ENCODE measurements at regions not wholly inside any gene's neighbourhood (a gene's known extent, or its start where the extent isn't known, plus 50 kb on each side); places are given as distances from the start of the nearest gene placed in this dataset.

DNA sequence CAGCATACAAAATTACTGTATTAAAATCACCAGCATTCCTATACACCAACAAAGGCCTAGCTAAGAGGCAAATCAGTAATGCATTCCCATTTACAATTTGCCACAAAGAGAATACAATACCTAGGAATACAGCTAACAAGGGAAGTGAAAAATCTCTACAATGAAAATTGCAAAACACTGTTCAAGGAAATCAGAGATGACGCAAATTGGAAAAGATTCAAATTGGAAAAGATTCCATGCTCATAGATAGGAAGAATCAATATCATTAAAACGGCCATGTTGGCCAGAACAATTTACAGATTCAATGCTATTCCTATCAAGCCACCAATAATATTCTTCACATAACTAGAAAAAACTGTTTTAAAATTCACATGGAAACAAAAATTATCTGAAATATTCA, 123.0 kb upstream of the ANO5 start:
- CTCF ChIA-PET = no interaction called here
- FAIRE-seq (no peak), DNase-seq (ENCODE audit: low read depth in 1 of 2, low spot score in 1 of 2) (no peak), ATAC-seq (no peak)
- POLR2A ChIA-PET = no interaction called here
- Histone ChIP-seq H3K4me2 (no peak overlapping the region), H3K9me3 (no peaks in the 10 kb centered on the region), H3K4me3 (no peak overlapping the region), H3K4me1 (no peaks in the 10 kb centered on the region), H3K27ac (no peak overlapping the region)
- 4% methylated on average over 2 of the region's 2 CpGs for WGBS (ENCODE audit: missing lambda C conversion rate)
- no peak for TF ChIP-seq HDAC2 (IDR thresholded peaks at IDR 0.05)
- no peak for TF ChIP-seq HEYL (CRISPR knock-in tag; IDR thresholded peaks at IDR 0.05)
- no peak for TF ChIP-seq RAD21 (conservative IDR thresholded peaks at IDR 0.05 in 1 of 2, IDR thresholded peaks at IDR 0.05 in 1 of 2)
- TF ChIP-seq, protein P1, sequence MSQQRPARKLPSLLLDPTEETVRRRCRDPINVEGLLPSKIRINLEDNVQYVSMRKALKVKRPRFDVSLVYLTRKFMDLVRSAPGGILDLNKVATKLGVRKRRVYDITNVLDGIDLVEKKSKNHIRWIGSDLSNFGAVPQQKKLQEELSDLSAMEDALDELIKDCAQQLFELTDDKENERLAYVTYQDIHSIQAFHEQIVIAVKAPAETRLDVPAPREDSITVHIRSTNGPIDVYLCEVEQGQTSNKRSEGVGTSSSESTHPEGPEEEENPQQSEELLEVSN (IDR thresholded peaks at IDR 0.05; ENCODE audit: borderline replicate concordance, low read depth) = no peak

- ATAC-seq = no peak
- H3K4me1 ChIP-seq = no peaks in the 10 kb centered on the region
- H3K4me2 ChIP-seq = no peak overlapping the region
- FAIRE-seq = no peak
- DNase-seq (ENCODE audit: low read depth in 1 of 2, low spot score in 1 of 2) = no peak
- no peaks in the 10 kb centered on the region for H3K9me3 ChIP-seq
- WGBS (ENCODE audit: missing lambda C conversion rate) = 6% methylated on average over 5 of the region's 5 CpGs
- POLR2A ChIA-PET = no interaction called here
- H3K27ac ChIP-seq = no peak overlapping the region
- TF ChIP-seq CHD2 (IDR thresholded peaks at IDR 0.05; ENCODE audit: low read length, partially characterized antibody) (no peak), ZNF302 (CRISPR knock-in tag; IDR thresholded peaks at IDR 0.05) (no peak), CHD4 (IDR thresholded peaks at IDR 0.05; ENCODE audit: borderline replicate concordance) (no peak), ZSCAN20 (CRISPR knock-in tag; IDR thresholded peaks at IDR 0.05) (no peak)
- H3K4me3 ChIP-seq = no peak overlapping the region
- CTCF ChIA-PET = no interaction called here
These were observed 116.5 kb upstream of the ANO5 start for GRCh38 chr11:22076271-22076930.

- POLR2A ChIA-PET = no interaction called here
- Histone ChIP-seq H3K27ac (no peak overlapping the region), H3K4me1 (no peaks in the 10 kb centered on the region), H3K9me3 (no peaks in the 10 kb centered on the region), H3K4me3 (no peak overlapping the region), H3K4me2 (no peak overlapping the region)
- CTCF ChIA-PET = no interaction called here
- ATAC-seq = no peak
- WGBS (ENCODE audit: missing lambda C conversion rate) = 16% methylated on average over 3 of the region's 3 CpGs
- TF ChIP-seq BHLHE40 (IDR thresholded peaks at IDR 0.05; ENCODE audit: low read depth, low read length) (no peak), MYC (IDR thresholded peaks at IDR 0.05; ENCODE audit: borderline replicate concordance, low read length) (no peak), EHF (CRISPR knock-in tag; IDR thresholded peaks at IDR 0.05) (no peak), FOSB (CRISPR knock-in tag; IDR thresholded peaks at IDR 0.05) (no peak), CBX8 (IDR thresholded peaks at IDR 0.05) (no peak), KDM1A (IDR thresholded peaks at IDR 0.05; ENCODE audit: low read depth) (no peak), RNF2 (IDR thresholded peaks at IDR 0.05; ENCODE audit: borderline replicate concordance, low read depth) (no peak), CHD4 (IDR thresholded peaks at IDR 0.05; ENCODE audit: borderline replicate concordance) (no peak), MAZ (IDR thresholded peaks at IDR 0.05; ENCODE audit: borderline replicate concordance, low read depth, low read length) (no peak), SREBF2 (IDR thresholded peaks at IDR 0.05) (no peak), NPAS2 (CRISPR knock-in tag; IDR thresholded peaks at IDR 0.05; ENCODE audit: borderline replicate concordance) (no peak), HOXB5 (CRISPR knock-in tag; IDR thresholded peaks at IDR 0.05) (no peak), RCOR1 (IDR thresholded peaks at IDR 0.05; ENCODE audit: low read depth, low read length) (no peak), CHD2 (IDR thresholded peaks at IDR 0.05; ENCODE audit: low read length, partially characterized antibody) (no peak), PHF8 (IDR thresholded peaks at IDR 0.05; ENCODE audit: borderline replicate concordance, low read depth) (no peak)
- TF ChIP-seq, protein P2, sequence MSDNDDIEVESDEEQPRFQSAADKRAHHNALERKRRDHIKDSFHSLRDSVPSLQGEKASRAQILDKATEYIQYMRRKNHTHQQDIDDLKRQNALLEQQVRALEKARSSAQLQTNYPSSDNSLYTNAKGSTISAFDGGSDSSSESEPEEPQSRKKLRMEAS (IDR thresholded peaks at IDR 0.05) = no peak
- TF ChIP-seq, protein P3, sequence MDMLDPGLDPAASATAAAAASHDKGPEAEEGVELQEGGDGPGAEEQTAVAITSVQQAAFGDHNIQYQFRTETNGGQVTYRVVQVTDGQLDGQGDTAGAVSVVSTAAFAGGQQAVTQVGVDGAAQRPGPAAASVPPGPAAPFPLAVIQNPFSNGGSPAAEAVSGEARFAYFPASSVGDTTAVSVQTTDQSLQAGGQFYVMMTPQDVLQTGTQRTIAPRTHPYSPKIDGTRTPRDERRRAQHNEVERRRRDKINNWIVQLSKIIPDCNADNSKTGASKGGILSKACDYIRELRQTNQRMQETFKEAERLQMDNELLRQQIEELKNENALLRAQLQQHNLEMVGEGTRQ (IDR thresholded peaks at IDR 0.05) = no peak
- TF ChIP-seq, protein P4, sequence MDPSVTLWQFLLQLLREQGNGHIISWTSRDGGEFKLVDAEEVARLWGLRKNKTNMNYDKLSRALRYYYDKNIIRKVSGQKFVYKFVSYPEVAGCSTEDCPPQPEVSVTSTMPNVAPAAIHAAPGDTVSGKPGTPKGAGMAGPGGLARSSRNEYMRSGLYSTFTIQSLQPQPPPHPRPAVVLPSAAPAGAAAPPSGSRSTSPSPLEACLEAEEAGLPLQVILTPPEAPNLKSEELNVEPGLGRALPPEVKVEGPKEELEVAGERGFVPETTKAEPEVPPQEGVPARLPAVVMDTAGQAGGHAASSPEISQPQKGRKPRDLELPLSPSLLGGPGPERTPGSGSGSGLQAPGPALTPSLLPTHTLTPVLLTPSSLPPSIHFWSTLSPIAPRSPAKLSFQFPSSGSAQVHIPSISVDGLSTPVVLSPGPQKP (IDR thresholded peaks at IDR 0.05; ENCODE audit: low read depth, low read length) = no peak
- no peak for FAIRE-seq
- DNase-seq (ENCODE audit: low read depth in 1 of 2, low spot score in 1 of 2) = no peak
These were observed 114.8 kb upstream of the ANO5 start for GRCh38 chr11:22078063-22078462.

Data from A549 (cell line).